DND-41 (cell line): ENCODE measurements at regions not wholly inside any gene's neighbourhood (a gene's known extent, or its start where the extent isn't known, plus 50 kb on each side); places are given as distances from the start of the nearest gene placed in this dataset.

ENCODE experiments used
- ATAC-seq: fragments of 200-7000 bp; cut with Tn5 transposase; 3 replicates; pipeline ENCODE4 v1.9.1; 2021; ENCODE audit warnings: low read depth; ENCODE audit not compliant: insufficient read depth
- DNase-seq: peaks from one replicate; pipeline ENCODE4 v3.0.0-alpha.2; 2020
- H2AFZ ChIP-seq: 2 replicates; pipeline ENCODE4 v1.6.0; 2012; ENCODE audit warnings: low read depth, low read length
- H3K27ac ChIP-seq: 2 replicates; pipeline ENCODE4 v1.5.1; 2012; ENCODE audit warnings: low read length, inconsistent platforms
- H3K27me3 ChIP-seq: fragments of 200-600 bp; sonication (generic); 2 replicates; pipeline ENCODE4 v1.6.0; 2012; ENCODE audit warnings: low read length, mild to moderate bottlenecking, inconsistent platforms; ENCODE audit not compliant: insufficient read depth, poor library complexity
- H3K36me3 ChIP-seq: 2 replicates; pipeline ENCODE4 v1.5.1; 2012; ENCODE audit warnings: low read length, inconsistent platforms; ENCODE audit not compliant: insufficient read depth
- H3K4me1 ChIP-seq: 2 replicates; pipeline ENCODE4 v1.5.1; 2012; ENCODE audit warnings: mild to moderate bottlenecking, low read length; ENCODE audit not compliant: insufficient read depth
- H3K4me2 ChIP-seq: 2 replicates; pipeline ENCODE4 v1.6.0; 2012; ENCODE audit warnings: mild to moderate bottlenecking, moderate library complexity, low read length, inconsistent platforms; ENCODE audit not compliant: insufficient read depth
- H3K4me3 ChIP-seq, 2 experiments: fragments of 200-600 bp in 1 of 2; shearing (Covaris generic) in 1 of 2; 2 replicates each; pipeline ENCODE4 v1.5.1; 2012 to 2016; ENCODE audit warnings: inconsistent platforms in 2 of 2, low read length in 2 of 2, mild to moderate bottlenecking in 2 of 2, low read depth in 1 of 2, moderate library complexity in 1 of 2
- H3K79me2 ChIP-seq: 2 replicates; pipeline ENCODE4 v1.6.0; 2012; ENCODE audit warnings: low read length, inconsistent platforms; ENCODE audit not compliant: insufficient read depth
- H3K9ac ChIP-seq: 2 replicates; pipeline ENCODE4 v1.6.0; 2012; ENCODE audit warnings: low read depth, mild to moderate bottlenecking, inconsistent platforms, low read length, moderate library complexity
- H3K9me3 ChIP-seq: 2 replicates; pipeline ENCODE4 v1.5.1; 2012; ENCODE audit warnings: low read length, moderate library complexity, mild to moderate bottlenecking, inconsistent platforms; ENCODE audit not compliant: insufficient read depth, severe bottlenecking
- H4K20me1 ChIP-seq: 2 replicates; pipeline ENCODE4 v1.6.0; 2012; ENCODE audit warnings: low read length; ENCODE audit not compliant: insufficient read depth
- CTCF ChIP-seq: IDR thresholded peaks from 2 replicates; pipeline ENCODE4 v1.5.1; 2012; ENCODE audit warnings: borderline replicate concordance, low read length, moderate library complexity, mild to moderate bottlenecking; ENCODE audit not compliant: poor library complexity, severe bottlenecking; ENCODE audit errors: extremely low read depth
- EZH2 ChIP-seq: IDR thresholded peaks from 3 replicates; pipeline ENCODE4 v1.6.1; 2012; ENCODE audit warnings: borderline replicate concordance, low read depth, mild to moderate bottlenecking, moderate library complexity, low read length, inconsistent platforms; ENCODE audit not compliant: severe bottlenecking

GRCh38 chr4:27128443-27128842 lies 267.8 kb downstream of the STIM2 start:
- ATAC-seq = no peak
- H2AFZ ChIP-seq = no peak overlapping the region

GRCh38 chr4:27129871-27130366 lies 269.3 kb downstream of the STIM2 start:
- no peak for TF ChIP-seq EZH2
- TF ChIP-seq CTCF = no peak
- H2AFZ ChIP-seq = no peak overlapping the region
- H3K4me1 ChIP-seq = no peaks in the 10 kb centered on the region
- H4K20me1 ChIP-seq = no peaks in the 10 kb centered on the region
- no peak overlapping the region for H3K4me2 ChIP-seq
- no peak overlapping the region for H3K27ac ChIP-seq
- H3K79me2 ChIP-seq = no peaks in the 10 kb centered on the region
- no peaks in the 10 kb centered on the region for H3K36me3 ChIP-seq
- H3K27me3 ChIP-seq = no peaks in the 10 kb centered on the region
- peaks cover 13% of the 10 kb centered on the region for H3K9me3 ChIP-seq
- DNase-seq (no peak), ATAC-seq (no peak)
- no peak overlapping the region for H3K9ac ChIP-seq
- no peak overlapping the region for H3K4me3 ChIP-seq

More at GRCh38 chr4:27128443-27128842, 267.8 kb downstream of the STIM2 start:
- H3K4me3 ChIP-seq = no peak overlapping the region
- no peaks in the 10 kb centered on the region for H3K36me3 ChIP-seq
- no peak overlapping the region for H3K9ac ChIP-seq
- no peak overlapping the region for H3K4me2 ChIP-seq
- no peaks in the 10 kb centered on the region for H3K4me1 ChIP-seq
- no peaks in the 10 kb centered on the region for H3K27me3 ChIP-seq
- DNase-seq = no peak
- no peak overlapping the region for H3K27ac ChIP-seq
- peaks cover 10% of the 10 kb centered on the region for H3K9me3 ChIP-seq
- H3K79me2 ChIP-seq = no peaks in the 10 kb centered on the region
- H4K20me1 ChIP-seq = no peaks in the 10 kb centered on the region
- no peak for TF ChIP-seq EZH2

GRCh38 chr4:27132497-27132896 lies 271.9 kb downstream of the STIM2 start:
- Histone ChIP-seq H3K36me3 (no peaks in the 10 kb centered on the region), H3K4me3 (no peak overlapping the region), H3K79me2 (no peaks in the 10 kb centered on the region), H3K4me2 (no peak overlapping the region), H3K27ac (no peak overlapping the region), H2AFZ (no peak overlapping the region), H3K27me3 (no peaks in the 10 kb centered on the region), H3K9ac (no peak overlapping the region), H3K4me1 (no peaks in the 10 kb centered on the region), H3K9me3 (peaks cover 13% of the 10 kb centered on the region), H4K20me1 (no peaks in the 10 kb centered on the region)
- TF ChIP-seq CTCF = no peak
- TF ChIP-seq EZH2 = no peak
- ATAC-seq (no peak), DNase-seq (no peak)

GRCh38 chr4:27140486-27140885 lies 279.8 kb downstream of the STIM2 start:
- no peak overlapping the region for H3K27ac ChIP-seq
- H3K4me2 ChIP-seq = no peak overlapping the region
- ATAC-seq = no peak
- no peak overlapping the region for H2AFZ ChIP-seq
- no peaks in the 10 kb centered on the region for H3K79me2 ChIP-seq
- TF ChIP-seq EZH2 (no peak), CTCF (no peak)
- H3K9me3 ChIP-seq = no peaks in the 10 kb centered on the region
- H3K36me3 ChIP-seq = no peaks in the 10 kb centered on the region
- H3K4me1 ChIP-seq = no peaks in the 10 kb centered on the region
- no peak overlapping the region for H3K4me3 ChIP-seq
- H3K9ac ChIP-seq = no peak overlapping the region
- H4K20me1 ChIP-seq = no peaks in the 10 kb centered on the region
- H3K27me3 ChIP-seq = no peaks in the 10 kb centered on the region
- DNase-seq = no peak
